Osteoblast (primary cell): ENCODE measurements at regions not wholly inside any gene's neighbourhood (a gene's known extent, or its start where the extent isn't known, plus 50 kb on each side); places are given as distances from the start of the nearest gene placed in this dataset.

Experiments
- DNase-seq: peaks from one replicate; pipeline ENCODE4 v3.0.0; 2011; ENCODE audit warnings: low spot score, mixed read lengths; ENCODE audit not compliant: insufficient read length; ENCODE audit errors: missing footprints
- H2AFZ ChIP-seq: 2 replicates; pipeline ENCODE4 v1.6.0; 2011; ENCODE audit warnings: mild to moderate bottlenecking, low read length
- H3K27ac ChIP-seq: 2 replicates; pipeline ENCODE4 v1.5.1; 2011; ENCODE audit warnings: mild to moderate bottlenecking, low read depth, low read length, moderate library complexity
- H3K27me3 ChIP-seq: 2 replicates; pipeline ENCODE4 v1.6.0; 2012; ENCODE audit warnings: mild to moderate bottlenecking, control low read depth, inconsistent platforms, low read length, moderate library complexity; ENCODE audit not compliant: insufficient read depth
- H3K36me3 ChIP-seq: 2 replicates; pipeline ENCODE4 v1.5.1; 2011; ENCODE audit warnings: mild to moderate bottlenecking, low read length, control low read depth, moderate library complexity; ENCODE audit not compliant: insufficient read depth
- H3K4me1 ChIP-seq: 2 replicates; pipeline ENCODE4 v1.5.1; 2011; ENCODE audit warnings: mild to moderate bottlenecking, low read length, control low read depth, moderate library complexity; ENCODE audit not compliant: insufficient read depth
- H3K4me2 ChIP-seq: 2 replicates; pipeline ENCODE4 v1.6.0; 2011; ENCODE audit warnings: mild to moderate bottlenecking, low read length; ENCODE audit not compliant: insufficient read depth
- H3K4me3 ChIP-seq: fragments of 200-600 bp; sonication (generic); 3 replicates; pipeline ENCODE4 v1.5.1; 2012; ENCODE audit warnings: mild to moderate bottlenecking, low read length, inconsistent platforms; ENCODE audit not compliant: insufficient read depth
- H3K79me2 ChIP-seq: 2 replicates; pipeline ENCODE4 v1.6.0; 2012; ENCODE audit warnings: mild to moderate bottlenecking, low read length, control low read depth, inconsistent platforms; ENCODE audit not compliant: insufficient read depth
- H3K9me3 ChIP-seq: 2 replicates; pipeline ENCODE4 v1.5.1; 2011; ENCODE audit warnings: low read depth, low read length, control low read depth
- H4K20me1 ChIP-seq: 2 replicates; pipeline ENCODE4 v1.6.0; 2012; ENCODE audit warnings: mild to moderate bottlenecking, low read length, control low read depth; ENCODE audit not compliant: insufficient read depth
- TF ChIP-seq, protein P1 (sequence below): IDR thresholded peaks from 2 replicates; pipeline ENCODE4 v1.5.1; 2011; ENCODE audit warnings: mild to moderate bottlenecking, low read depth, low read length, moderate library complexity; ENCODE audit errors: extremely low read depth

DNA sequence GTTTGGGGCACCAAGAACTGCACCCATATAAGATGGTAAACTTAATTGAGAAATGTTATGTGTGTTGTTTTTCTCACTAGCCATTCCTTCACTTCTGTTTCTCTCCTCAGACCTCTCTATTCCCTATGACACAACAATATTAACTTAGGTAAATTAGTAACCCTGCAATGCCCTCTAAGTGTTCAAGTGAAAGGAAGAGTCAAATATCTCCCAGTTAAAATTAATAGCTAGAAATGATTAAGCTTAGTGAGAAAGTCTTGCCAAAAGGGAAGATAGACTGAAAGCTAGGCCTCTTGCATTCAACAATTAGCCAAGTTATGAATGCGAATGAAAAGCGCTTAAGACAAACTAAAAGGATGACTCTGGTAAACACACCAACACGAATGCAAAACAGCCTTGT is 132.9 kb upstream of the KLF8 start:
- Histone ChIP-seq H3K4me2 (no peak overlapping the region), H3K4me1 (no peaks in the 10 kb centered on the region), H3K4me3 (no peak overlapping the region), H3K79me2 (no peaks in the 10 kb centered on the region), H2AFZ (no peak overlapping the region), H3K36me3 (no peaks in the 10 kb centered on the region), H4K20me1 (no peaks in the 10 kb centered on the region), H3K27ac (no peak overlapping the region), H3K27me3 (no peaks in the 10 kb centered on the region), H3K9me3 (no peaks in the 10 kb centered on the region)
- TF ChIP-seq, protein P1, sequence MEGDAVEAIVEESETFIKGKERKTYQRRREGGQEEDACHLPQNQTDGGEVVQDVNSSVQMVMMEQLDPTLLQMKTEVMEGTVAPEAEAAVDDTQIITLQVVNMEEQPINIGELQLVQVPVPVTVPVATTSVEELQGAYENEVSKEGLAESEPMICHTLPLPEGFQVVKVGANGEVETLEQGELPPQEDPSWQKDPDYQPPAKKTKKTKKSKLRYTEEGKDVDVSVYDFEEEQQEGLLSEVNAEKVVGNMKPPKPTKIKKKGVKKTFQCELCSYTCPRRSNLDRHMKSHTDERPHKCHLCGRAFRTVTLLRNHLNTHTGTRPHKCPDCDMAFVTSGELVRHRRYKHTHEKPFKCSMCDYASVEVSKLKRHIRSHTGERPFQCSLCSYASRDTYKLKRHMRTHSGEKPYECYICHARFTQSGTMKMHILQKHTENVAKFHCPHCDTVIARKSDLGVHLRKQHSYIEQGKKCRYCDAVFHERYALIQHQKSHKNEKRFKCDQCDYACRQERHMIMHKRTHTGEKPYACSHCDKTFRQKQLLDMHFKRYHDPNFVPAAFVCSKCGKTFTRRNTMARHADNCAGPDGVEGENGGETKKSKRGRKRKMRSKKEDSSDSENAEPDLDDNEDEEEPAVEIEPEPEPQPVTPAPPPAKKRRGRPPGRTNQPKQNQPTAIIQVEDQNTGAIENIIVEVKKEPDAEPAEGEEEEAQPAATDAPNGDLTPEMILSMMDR, result no peak
- DNase-seq, result no peak

DNA sequence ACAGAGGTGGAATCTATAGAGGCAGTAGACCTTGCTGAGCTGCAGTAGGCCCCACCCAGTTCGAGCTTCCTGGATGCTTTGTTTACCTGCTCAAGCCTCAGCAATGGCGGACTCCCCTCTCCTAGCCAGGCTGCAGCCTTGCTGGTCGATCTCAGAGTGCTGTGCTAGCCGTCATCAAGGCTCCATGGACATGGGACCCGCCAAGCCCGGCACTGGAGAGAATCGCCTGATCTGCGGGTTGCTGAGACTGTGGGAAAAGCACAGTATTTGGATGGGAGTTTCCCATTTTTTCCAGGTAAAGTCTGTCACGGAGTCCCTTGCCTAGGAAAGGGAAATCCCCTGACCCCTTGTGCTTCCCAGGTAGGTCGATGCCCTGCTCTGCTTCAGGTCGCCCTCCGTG is 124.8 kb upstream of the KLF8 start:
- no peak overlapping the region for H3K4me2 ChIP-seq
- H3K27me3 ChIP-seq, result no peaks in the 10 kb centered on the region
- TF ChIP-seq, protein P1, result no peak
- H3K4me3 ChIP-seq, result no peak overlapping the region
- H4K20me1 ChIP-seq, result no peaks in the 10 kb centered on the region
- no peak overlapping the region for H2AFZ ChIP-seq
- no peaks in the 10 kb centered on the region for H3K79me2 ChIP-seq
- no peaks in the 10 kb centered on the region for H3K4me1 ChIP-seq
- no peak for DNase-seq
- no peaks in the 10 kb centered on the region for H3K36me3 ChIP-seq
- H3K9me3 ChIP-seq, result no peaks in the 10 kb centered on the region
- H3K27ac ChIP-seq, result no peak overlapping the region

DNA sequence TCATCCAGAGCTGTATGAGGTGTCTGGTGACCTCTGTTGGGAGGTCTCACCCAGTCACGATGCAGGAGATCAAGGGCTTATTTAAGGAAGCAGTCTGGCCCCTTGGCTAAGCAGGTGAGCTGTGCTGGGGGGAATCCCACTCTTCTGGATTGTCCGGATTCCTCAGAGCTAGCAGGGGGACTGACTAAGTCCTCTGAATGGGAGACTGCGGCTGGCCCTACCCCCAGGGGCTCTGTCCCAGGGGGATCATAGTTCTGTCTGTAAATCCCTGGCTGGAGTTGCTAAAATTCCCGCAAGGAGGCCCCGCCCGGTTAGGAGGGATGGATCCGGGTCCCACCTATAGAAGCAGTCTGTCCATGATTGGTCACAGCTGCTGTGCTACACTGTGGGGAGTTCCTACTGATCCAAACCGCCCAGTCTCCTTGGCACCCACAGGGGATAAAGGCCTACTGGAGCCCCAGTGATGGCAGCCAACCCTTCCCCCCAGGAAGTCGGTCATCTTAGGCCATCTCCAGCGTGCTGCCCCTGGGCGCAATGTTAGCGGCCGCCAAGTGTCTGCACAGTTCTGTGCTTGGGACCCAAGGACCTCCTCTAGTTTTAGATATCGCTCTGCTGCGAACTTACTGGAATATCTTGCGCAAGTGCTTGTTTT is 118.2 kb upstream of the KLF8 start:
- no peaks in the 10 kb centered on the region for H3K4me1 ChIP-seq
- TF ChIP-seq, protein P1, result no peak
- no peaks in the 10 kb centered on the region for H4K20me1 ChIP-seq
- no peaks in the 10 kb centered on the region for H3K27me3 ChIP-seq
- no peak overlapping the region for H3K4me3 ChIP-seq
- no peaks in the 10 kb centered on the region for H3K79me2 ChIP-seq
- DNase-seq, result no peak
- H2AFZ ChIP-seq, result no peak overlapping the region
- no peaks in the 10 kb centered on the region for H3K9me3 ChIP-seq
- H3K27ac ChIP-seq, result no peak overlapping the region
- no peak overlapping the region for H3K4me2 ChIP-seq
- no peaks in the 10 kb centered on the region for H3K36me3 ChIP-seq

DNA sequence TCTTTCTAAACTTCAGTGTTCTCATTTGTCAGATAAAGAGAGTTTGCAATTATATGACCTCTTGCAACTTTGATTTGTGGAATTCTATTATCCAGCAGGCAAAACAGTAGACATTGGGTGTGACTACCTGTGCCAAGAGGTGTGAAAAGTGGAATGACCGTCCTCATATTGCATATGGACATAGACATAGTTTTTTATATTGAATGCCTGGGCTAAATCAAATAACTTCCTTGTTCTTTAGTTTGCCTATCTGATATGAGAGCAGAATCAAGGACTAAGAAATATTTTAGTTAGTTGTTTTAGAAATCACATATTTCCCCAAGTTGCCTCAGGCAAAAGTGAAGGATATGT is 117.7 kb upstream of the KLF8 start:
- TF ChIP-seq, protein P1, result no peak
- Histone ChIP-seq H3K9me3 (no peaks in the 10 kb centered on the region), H3K27me3 (no peaks in the 10 kb centered on the region), H2AFZ (no peak overlapping the region), H3K4me3 (no peak overlapping the region), H3K79me2 (no peaks in the 10 kb centered on the region), H3K4me2 (no peak overlapping the region), H3K27ac (no peak overlapping the region), H3K36me3 (no peaks in the 10 kb centered on the region), H4K20me1 (no peaks in the 10 kb centered on the region), H3K4me1 (no peaks in the 10 kb centered on the region)
- DNase-seq, result no peak
